ENCODE measurements at regions not wholly inside any gene's neighbourhood (a gene's known extent, or its start where the extent isn't known, plus 50 kb on each side); places are given as distances from the start of the nearest gene placed in this dataset.

DNA sequence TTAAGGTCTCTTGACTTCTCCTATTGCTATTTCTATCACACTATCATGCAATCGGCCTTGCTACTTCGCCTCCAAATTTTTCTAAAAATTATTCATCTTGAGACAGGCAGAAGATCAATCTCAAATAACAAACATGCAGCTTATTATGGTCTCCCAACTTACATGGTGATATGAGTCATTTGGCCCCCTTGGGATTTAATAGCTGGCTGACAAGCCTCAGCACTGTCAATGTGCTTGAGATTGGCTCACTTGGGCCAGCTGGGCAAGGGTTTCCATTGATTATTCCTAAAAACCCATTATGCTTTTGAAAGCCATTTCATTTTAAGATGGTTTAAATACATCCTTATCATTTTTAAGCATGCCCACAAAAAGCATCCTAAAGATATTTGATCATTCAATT, 224.5 kb upstream of the NFIA start:
- no peaks in the 10 kb centered on the region for H3K4me1 ChIP-seq (ENCODE audit: control insufficient read depth, low read length)
- 0 out of 2 replicates have a peak, but pooled peaks cover 5% of the 10 kb centered on the region for H3K27me3 ChIP-seq (ENCODE audit: control insufficient read depth, low read length)
- no peaks in the 10 kb centered on the region for H3F3A ChIP-seq (ENCODE audit: control insufficient read depth, insufficient read depth)
- no peak overlapping the region for H3K27ac ChIP-seq (ENCODE audit: low read depth, low read length)
- no peak overlapping the region for H3K4me3 ChIP-seq (ENCODE audit: low read length)
- no peak for TF ChIP-seq EZH2phosphoT487 (IDR thresholded peaks at IDR 0.05; ENCODE audit: borderline replicate concordance, low read length)
- TF ChIP-seq, protein P1, sequence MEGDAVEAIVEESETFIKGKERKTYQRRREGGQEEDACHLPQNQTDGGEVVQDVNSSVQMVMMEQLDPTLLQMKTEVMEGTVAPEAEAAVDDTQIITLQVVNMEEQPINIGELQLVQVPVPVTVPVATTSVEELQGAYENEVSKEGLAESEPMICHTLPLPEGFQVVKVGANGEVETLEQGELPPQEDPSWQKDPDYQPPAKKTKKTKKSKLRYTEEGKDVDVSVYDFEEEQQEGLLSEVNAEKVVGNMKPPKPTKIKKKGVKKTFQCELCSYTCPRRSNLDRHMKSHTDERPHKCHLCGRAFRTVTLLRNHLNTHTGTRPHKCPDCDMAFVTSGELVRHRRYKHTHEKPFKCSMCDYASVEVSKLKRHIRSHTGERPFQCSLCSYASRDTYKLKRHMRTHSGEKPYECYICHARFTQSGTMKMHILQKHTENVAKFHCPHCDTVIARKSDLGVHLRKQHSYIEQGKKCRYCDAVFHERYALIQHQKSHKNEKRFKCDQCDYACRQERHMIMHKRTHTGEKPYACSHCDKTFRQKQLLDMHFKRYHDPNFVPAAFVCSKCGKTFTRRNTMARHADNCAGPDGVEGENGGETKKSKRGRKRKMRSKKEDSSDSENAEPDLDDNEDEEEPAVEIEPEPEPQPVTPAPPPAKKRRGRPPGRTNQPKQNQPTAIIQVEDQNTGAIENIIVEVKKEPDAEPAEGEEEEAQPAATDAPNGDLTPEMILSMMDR (IDR thresholded peaks at IDR 0.05; ENCODE audit: low read depth, low read length, poor library complexity, severe bottlenecking), result no peak
- no peak overlapping the region for H3K4me2 ChIP-seq (ENCODE audit: low read length)
- H3K9me2 ChIP-seq (replicated peaks; ENCODE audit: control insufficient read depth, low read length), result no peaks in the 10 kb centered on the region
- no peaks in the 10 kb centered on the region for H3K79me2 ChIP-seq (ENCODE audit: control insufficient read depth, low read length)
- H3K9me3 ChIP-seq (ENCODE audit: control insufficient read depth, insufficient read depth, low read length), result no peaks in the 10 kb centered on the region
- no peaks in the 10 kb centered on the region for H3K36me3 ChIP-seq (ENCODE audit: control insufficient read depth, low read length)
- H4K20me1 ChIP-seq (ENCODE audit: control insufficient read depth, insufficient read depth, low read depth, low read length), result no peaks in the 10 kb centered on the region

DNA sequence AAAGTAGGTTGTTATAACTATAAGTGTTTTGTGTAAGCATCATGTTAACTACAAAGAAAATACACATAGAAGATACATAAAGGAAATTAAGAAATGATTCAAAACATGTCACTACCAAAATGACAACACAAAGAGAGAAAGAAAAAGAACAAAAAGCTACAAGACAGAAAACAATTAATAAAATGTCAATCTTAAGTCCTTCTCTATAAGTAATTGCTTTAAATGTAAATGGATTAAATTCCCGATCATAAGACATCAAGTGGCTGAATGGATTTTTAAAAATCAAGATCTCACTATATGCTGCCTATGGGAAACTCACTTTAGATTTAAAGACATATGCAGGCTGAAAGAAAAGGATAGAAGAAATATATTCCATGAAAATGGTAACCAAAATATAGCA, 232.3 kb upstream of the NFIA start:
- H3K4me1 ChIP-seq (ENCODE audit: control insufficient read depth, low read length), result no peaks in the 10 kb centered on the region
- no peaks in the 10 kb centered on the region for H3K79me2 ChIP-seq (ENCODE audit: control insufficient read depth, low read length)
- H3K9me3 ChIP-seq (ENCODE audit: control insufficient read depth, insufficient read depth, low read length), result no peaks in the 10 kb centered on the region
- H3K4me3 ChIP-seq (ENCODE audit: low read length), result no peak overlapping the region
- no peaks in the 10 kb centered on the region for H3K9me2 ChIP-seq (replicated peaks; ENCODE audit: control insufficient read depth, low read length)
- no peaks in the 10 kb centered on the region for H4K20me1 ChIP-seq (ENCODE audit: control insufficient read depth, insufficient read depth, low read depth, low read length)
- H3K27ac ChIP-seq (ENCODE audit: low read depth, low read length), result no peak overlapping the region
- TF ChIP-seq, protein P1 (IDR thresholded peaks at IDR 0.05; ENCODE audit: low read depth, low read length, poor library complexity, severe bottlenecking), result no peak
- TF ChIP-seq EZH2phosphoT487 (IDR thresholded peaks at IDR 0.05; ENCODE audit: borderline replicate concordance, low read length), result no peak
- no peak overlapping the region for H3K4me2 ChIP-seq (ENCODE audit: low read length)
- no peaks in the 10 kb centered on the region for H3K36me3 ChIP-seq (ENCODE audit: control insufficient read depth, low read length)
- H3F3A ChIP-seq (ENCODE audit: control insufficient read depth, insufficient read depth), result no peaks in the 10 kb centered on the region
- H3K27me3 ChIP-seq (ENCODE audit: control insufficient read depth, low read length), result 0 out of 2 replicates have a peak, but pooled peaks cover 3% of the 10 kb centered on the region

DNA sequence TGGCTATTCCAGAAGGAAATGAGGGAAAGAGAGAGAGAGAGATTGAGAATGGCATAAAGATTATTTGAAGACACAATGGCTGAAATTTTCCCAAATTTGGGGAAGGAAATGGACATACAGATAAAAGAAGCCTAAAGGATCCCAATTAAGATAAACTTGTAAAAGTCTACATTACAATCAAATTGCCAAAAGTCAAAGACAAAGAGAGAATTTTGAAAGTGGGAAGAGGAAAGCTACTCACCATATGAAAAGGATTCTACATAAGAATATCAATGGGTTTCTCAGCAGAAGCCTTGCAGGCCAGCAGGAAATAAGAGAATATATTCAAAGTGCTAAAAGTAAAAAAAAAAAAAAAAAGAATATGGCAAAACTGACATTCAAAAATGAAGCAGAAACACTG, 233.0 kb upstream of the NFIA start:
- TF ChIP-seq, protein P1 (IDR thresholded peaks at IDR 0.05; ENCODE audit: low read depth, low read length, poor library complexity, severe bottlenecking), result no peak
- TF ChIP-seq EZH2phosphoT487 (IDR thresholded peaks at IDR 0.05; ENCODE audit: borderline replicate concordance, low read length), result no peak
- no peaks in the 10 kb centered on the region for H3F3A ChIP-seq (ENCODE audit: control insufficient read depth, insufficient read depth)
- no peaks in the 10 kb centered on the region for H3K4me1 ChIP-seq (ENCODE audit: control insufficient read depth, low read length)
- 0 out of 2 replicates have a peak, but pooled peaks cover 3% of the 10 kb centered on the region for H3K27me3 ChIP-seq (ENCODE audit: control insufficient read depth, low read length)
- H4K20me1 ChIP-seq (ENCODE audit: control insufficient read depth, insufficient read depth, low read depth, low read length), result no peaks in the 10 kb centered on the region
- H3K36me3 ChIP-seq (ENCODE audit: control insufficient read depth, low read length), result no peaks in the 10 kb centered on the region
- no peak overlapping the region for H3K4me2 ChIP-seq (ENCODE audit: low read length)
- H3K27ac ChIP-seq (ENCODE audit: low read depth, low read length), result no peak overlapping the region
- no peaks in the 10 kb centered on the region for H3K9me2 ChIP-seq (replicated peaks; ENCODE audit: control insufficient read depth, low read length)
- H3K4me3 ChIP-seq (ENCODE audit: low read length), result no peak overlapping the region
- H3K79me2 ChIP-seq (ENCODE audit: control insufficient read depth, low read length), result no peaks in the 10 kb centered on the region
- no peaks in the 10 kb centered on the region for H3K9me3 ChIP-seq (ENCODE audit: control insufficient read depth, insufficient read depth, low read length)

Measured in DOHH2 (cell line).